OCI-LY3 (cell line): ENCODE measurements at regions not wholly inside any gene's neighbourhood (a gene's known extent, or its start where the extent isn't known, plus 50 kb on each side); places are given as distances from the start of the nearest gene placed in this dataset.

Experiments
- CTCF ChIP-seq: fragments of 200-600, 300-600 bp; sonication (generic); IDR thresholded peaks from 2 replicates; pipeline ENCODE4 v1.5.1; 2014; ENCODE audit warnings: antibody characterized with exemption, low read length, low read depth
- EZH2phosphoT487 ChIP-seq: fragments of 200-600 bp; shearing (Covaris generic); IDR thresholded peaks from 2 replicates; pipeline ENCODE4 v1.6.1; 2018; ENCODE audit warnings: antibody characterized with exemption, mixed run types, low read depth

- peak; percentile 48 for TF ChIP-seq CTCF
- no peak for TF ChIP-seq EZH2phosphoT487
These were observed 165.2 kb downstream of the SH3BP4 start for GRCh38 chr2:235116885-235117492.
